ENCODE measurements at regions not wholly inside any gene's neighbourhood (a gene's known extent, or its start where the extent isn't known, plus 50 kb on each side); places are given as distances from the start of the nearest gene placed in this dataset.

DNA sequence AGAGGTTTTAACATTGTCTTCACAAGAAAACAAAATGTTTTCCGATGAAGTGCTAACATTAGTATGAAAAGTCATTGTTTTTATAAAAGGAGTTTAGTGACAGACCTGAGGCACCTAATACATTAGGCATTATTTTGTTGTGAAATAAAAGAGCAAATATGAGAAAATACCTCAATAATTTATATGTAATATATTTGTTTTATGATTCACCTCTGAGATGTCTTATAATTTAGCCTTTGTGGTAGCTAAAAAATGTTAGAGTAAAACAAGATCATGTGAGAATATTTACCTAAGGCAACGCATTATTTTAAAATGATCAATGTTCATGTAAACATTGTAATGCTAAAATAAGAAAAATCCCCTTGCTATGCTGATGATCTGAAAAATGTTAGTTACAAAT, 100.9 kb upstream of the WDFY3 start:
- intact Hi-C loops (cut with DNase I; ENCODE audit: low total_unique reads), result no loop called here
- no peak for DNase-seq
- H3K9me3 ChIP-seq, result peaks cover 0 to 3% (median 0%) of the 10 kb centered on the region in 4 donors
- no peak overlapping the region for H3K27ac ChIP-seq
- H3K4me1 ChIP-seq, result no peaks in the 10 kb centered on the region
- H3K36me3 ChIP-seq, result no peaks in the 10 kb centered on the region
- 70 to 86% (median 82%) methylated on average over 2 of the region's 2 CpGs for WGBS, 5 donors
- H3K4me3 ChIP-seq, result no peak overlapping the region
- no peaks in the 10 kb centered on the region for H3K27me3 ChIP-seq
- TF ChIP-seq, protein P1, sequence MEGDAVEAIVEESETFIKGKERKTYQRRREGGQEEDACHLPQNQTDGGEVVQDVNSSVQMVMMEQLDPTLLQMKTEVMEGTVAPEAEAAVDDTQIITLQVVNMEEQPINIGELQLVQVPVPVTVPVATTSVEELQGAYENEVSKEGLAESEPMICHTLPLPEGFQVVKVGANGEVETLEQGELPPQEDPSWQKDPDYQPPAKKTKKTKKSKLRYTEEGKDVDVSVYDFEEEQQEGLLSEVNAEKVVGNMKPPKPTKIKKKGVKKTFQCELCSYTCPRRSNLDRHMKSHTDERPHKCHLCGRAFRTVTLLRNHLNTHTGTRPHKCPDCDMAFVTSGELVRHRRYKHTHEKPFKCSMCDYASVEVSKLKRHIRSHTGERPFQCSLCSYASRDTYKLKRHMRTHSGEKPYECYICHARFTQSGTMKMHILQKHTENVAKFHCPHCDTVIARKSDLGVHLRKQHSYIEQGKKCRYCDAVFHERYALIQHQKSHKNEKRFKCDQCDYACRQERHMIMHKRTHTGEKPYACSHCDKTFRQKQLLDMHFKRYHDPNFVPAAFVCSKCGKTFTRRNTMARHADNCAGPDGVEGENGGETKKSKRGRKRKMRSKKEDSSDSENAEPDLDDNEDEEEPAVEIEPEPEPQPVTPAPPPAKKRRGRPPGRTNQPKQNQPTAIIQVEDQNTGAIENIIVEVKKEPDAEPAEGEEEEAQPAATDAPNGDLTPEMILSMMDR (IDR thresholded peaks at IDR 0.05), result no peak
- TF ChIP-seq EP300 (IDR thresholded peaks at IDR 0.05) (no peak), POLR2AphosphoS5 (IDR thresholded peaks at IDR 0.05) (no peak), POLR2A (IDR thresholded peaks at IDR 0.05) (no peak)

DNA sequence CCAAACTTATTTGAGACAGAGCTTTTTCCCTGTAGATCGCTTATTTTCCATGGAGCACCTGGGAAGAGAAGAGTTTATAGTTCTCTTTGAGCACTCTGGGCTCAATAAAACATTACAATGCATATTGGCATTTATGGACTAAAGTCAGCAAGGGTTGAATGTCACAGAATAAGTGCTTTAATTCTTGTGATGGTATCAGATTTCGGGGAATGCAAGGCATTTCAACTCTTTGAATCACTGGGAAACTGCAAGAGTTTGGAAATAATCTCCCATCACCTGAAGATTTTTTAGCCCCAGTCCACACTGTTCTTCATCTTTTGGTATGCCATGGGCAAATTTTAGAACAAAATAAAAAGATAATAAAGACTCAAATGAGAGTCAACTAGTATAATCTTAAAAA, 111.5 kb upstream of the WDFY3 start:
- DNase-seq, result no peak
- TF ChIP-seq POLR2A (IDR thresholded peaks at IDR 0.05) (no peak), EP300 (IDR thresholded peaks at IDR 0.05) (no peak), POLR2AphosphoS5 (IDR thresholded peaks at IDR 0.05) (no peak)
- TF ChIP-seq, protein P1 (IDR thresholded peaks at IDR 0.05), result no peak
- WGBS, 5 donors, result 65 to 88% (median 78%) methylated on average over 2 of the region's 2 CpGs
- intact Hi-C loops (cut with DNase I; ENCODE audit: low total_unique reads), result no loop called here
- Histone ChIP-seq H3K9me3 (no peaks in the 10 kb centered on the region), H3K27ac (no peak overlapping the region), H3K4me1 (no peaks in the 10 kb centered on the region), H3K4me3 (no peak overlapping the region), H3K36me3 (no peaks in the 10 kb centered on the region), H3K27me3 (no peaks in the 10 kb centered on the region)

DNA sequence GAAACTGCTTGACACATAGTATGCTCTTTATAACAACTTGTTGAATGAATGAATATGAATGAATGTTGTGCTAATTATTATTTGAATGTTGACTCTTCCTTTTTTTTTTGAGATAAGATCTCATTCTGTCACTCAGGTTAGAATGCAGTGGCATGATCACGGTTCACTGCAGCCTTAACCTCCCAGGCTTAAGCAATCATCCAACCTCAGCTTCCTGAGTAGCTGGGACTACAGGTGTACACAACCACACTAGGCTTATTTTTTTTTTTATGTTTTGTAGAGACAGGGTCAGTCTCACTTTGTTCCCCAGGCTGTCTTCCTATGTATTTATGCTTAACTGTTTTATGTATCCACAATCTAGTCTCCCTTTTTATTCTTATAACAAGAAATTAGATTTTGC, 114.7 kb upstream of the WDFY3 start:
- Histone ChIP-seq H3K4me3 (no peak overlapping the region), H3K4me1 (no peaks in the 10 kb centered on the region), H3K9me3 (no peaks in the 10 kb centered on the region), H3K27me3 (no peaks in the 10 kb centered on the region), H3K27ac (no peak overlapping the region), H3K36me3 (no peaks in the 10 kb centered on the region)
- WGBS, 5 donors, result 18 to 44% (median 38%) methylated on average over 1 of the region's 1 CpG
- intact Hi-C loops (cut with DNase I; ENCODE audit: low total_unique reads), result no loop called here
- TF ChIP-seq POLR2AphosphoS5 (IDR thresholded peaks at IDR 0.05) (no peak), POLR2A (IDR thresholded peaks at IDR 0.05) (no peak), EP300 (IDR thresholded peaks at IDR 0.05) (no peak)
- TF ChIP-seq, protein P1 (IDR thresholded peaks at IDR 0.05), result no peak
- DNase-seq, result no peak

DNA sequence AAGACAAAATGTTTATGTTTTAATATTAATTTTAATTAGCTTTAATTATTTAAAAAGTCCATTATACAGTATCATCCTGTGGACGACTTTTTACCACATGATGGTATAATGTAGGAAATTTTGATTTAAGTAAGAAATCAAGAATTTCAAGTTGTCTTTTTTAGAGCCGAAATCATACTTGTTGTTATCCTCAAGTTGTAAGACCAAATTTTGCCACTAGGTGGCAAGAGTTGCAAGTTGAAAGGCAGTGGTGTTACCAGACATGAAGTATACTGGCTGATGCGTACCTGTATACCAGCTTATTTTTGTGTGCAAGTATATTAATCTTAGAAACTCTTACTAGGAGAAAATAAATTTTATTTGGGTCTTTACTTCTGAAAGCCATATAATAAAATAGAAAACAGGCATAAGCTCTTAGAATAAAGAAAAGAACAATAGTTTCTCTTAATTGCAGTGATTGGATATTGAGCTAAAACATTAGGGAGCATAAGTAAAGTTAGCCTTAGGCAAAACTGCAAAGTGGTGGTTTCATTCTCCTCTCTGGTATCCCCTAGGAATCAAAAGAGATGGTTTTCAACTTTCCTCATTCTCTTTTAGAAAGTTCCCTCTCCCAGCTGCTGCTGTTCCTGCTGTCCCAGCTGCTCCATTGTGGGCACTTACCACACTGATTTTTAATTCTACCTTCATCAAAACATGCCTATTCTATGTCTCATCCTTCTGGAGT, 118.0 kb upstream of the WDFY3 start:
- 8 to 22% (median 10%) methylated on average over 3 of the region's 3 CpGs for WGBS, 5 donors
- Histone ChIP-seq H3K27ac (no peak overlapping the region), H3K9me3 (no peaks in the 10 kb centered on the region), H3K36me3 (no peaks in the 10 kb centered on the region), H3K4me1 (no peaks in the 10 kb centered on the region), H3K27me3 (no peaks in the 10 kb centered on the region), H3K4me3 (no peak overlapping the region)
- TF ChIP-seq, protein P1 (IDR thresholded peaks at IDR 0.05), result peak in 5 of 7 experiments; percentile 5 to 72 (median 54)
- TF ChIP-seq POLR2AphosphoS5 (IDR thresholded peaks at IDR 0.05) (no peak), POLR2A (IDR thresholded peaks at IDR 0.05) (no peak)
- DNase-seq, result peak in 1 of 2 donors; percentile 83
- intact Hi-C loops (cut with DNase I; ENCODE audit: low total_unique reads), result no loop called here

All from stomach (tissue), 8 donors.